Mesendoderm (in vitro differentiated cells): ENCODE measurements at regions not wholly inside any gene's neighbourhood (a gene's known extent, or its start where the extent isn't known, plus 50 kb on each side); places are given as distances from the start of the nearest gene placed in this dataset. TPM values are rescaled to one million over a fixed set of nuclear protein-coding genes. Genes with fewer than 3 reads are reported as not detected.

Experiments
- small RNA-seq: library from polyadenylated mRNA; stranded (forward); fragments of <200 nt; extraction: miRNeasy Mini kit (QIAGEN cat#:217004); gene quantifications from one replicate; pipeline ENCODE3, GENCODE V24; 2013; ENCODE audit not compliant: insufficient read depth

Small RNA genes lying in the stretch of these regions (small RNA-seq; reads per million reads assigned to genes)
- gene AL929325.1 = not detected
- gene RF01225 = not detected
